Heart left ventricle (tissue), 16 donors: ENCODE measurements at regions not wholly inside any gene's neighbourhood (a gene's known extent, or its start where the extent isn't known, plus 50 kb on each side); places are given as distances from the start of the nearest gene placed in this dataset.

Experiments
- ATAC-seq, 4 donors: fragments of 200-7000 bp; cut with Tn5 transposase; one replicate each; pipeline ENCODE4 v1.9.1; 2020 to 2022; ENCODE audit warnings: moderate library complexity in 4 of 4, mild to moderate bottlenecking in 3 of 4, moderate number of reproducible peaks in 1 of 4
- DNase-seq, 5 donors: peaks; one replicate each; pipeline ENCODE4 v3.0.0-alpha.2; 2020
- H3K27ac ChIP-seq, 12 donors: fragments of 200-600 bp; sonication (generic) in 4 of 12; one replicate each; pipeline versions ENCODE4 v1.5.0 to v1.8.0; 2016 to 2022; ENCODE audit warnings: mild to moderate bottlenecking in 2 of 12
- H3K27me3 ChIP-seq, 9 donors: fragments of 200-600 bp; sonication (generic) in 2 of 9; one replicate each; pipeline versions ENCODE4 v1.5.1 to v1.8.0; 2016 to 2022; ENCODE audit warnings: mild to moderate bottlenecking in 3 of 9
- H3K36me3 ChIP-seq, 9 donors: fragments of 200-600 bp; sonication (generic) in 2 of 9; one replicate each; pipeline versions ENCODE4 v1.5.0 to v1.8.0; 2018 to 2022; ENCODE audit warnings: mild to moderate bottlenecking in 2 of 9
- H3K4me1 ChIP-seq, 12 donors: fragments of 200-600 bp; sonication (generic) in 4 of 12; one replicate each; pipeline versions ENCODE4 v1.5.0 to v1.8.0; 2016 to 2022; ENCODE audit warnings: mild to moderate bottlenecking in 3 of 12
- H3K4me3 ChIP-seq, 12 donors: fragments of 200-600 bp; sonication (generic) in 4 of 12; one replicate each; pipeline versions ENCODE4 v1.5.0 to v1.8.0; 2017 to 2022; ENCODE audit warnings: mild to moderate bottlenecking in 9 of 12, moderate library complexity in 4 of 12
- H3K9me3 ChIP-seq, 12 donors: fragments of 200-600 bp; sonication (generic) in 4 of 12; one replicate each; pipeline versions ENCODE4 v1.5.0 to v1.8.0; 2016 to 2022; ENCODE audit warnings: mild to moderate bottlenecking in 1 of 12
- POLR2A ChIP-seq, 2 donors: fragments of 450-650 bp; IDR thresholded peaks; one replicate each; pipeline ENCODE4 v1.6.1; 2017; ENCODE audit warnings: antibody characterized with exemption in 2 of 2, mild to moderate bottlenecking in 2 of 2, moderate library complexity in 2 of 2
- WGBS, 4 donors: extraction: QIAGEN DNeasy Blood & Tissue Kit in 2 of 4; methylation state at CpG; one replicate each; pipeline versions ENCODE4 v1.1.5 to v1.1.7; 2013 to 2018; 5-methylcytosine and 5-hydroxymethylcytosine counted together
- intact Hi-C, 10 donors: fragments of 100-400 bp; cut with DNase I; formaldehyde crosslinking; loops; one replicate each; pipeline versions ENCODE4 v1.11.1 to v1.14.2; 2022
- TF ChIP-seq, protein P1 (sequence below), 12 donors: fragments of 200-600 bp; sonication (generic) in 4 of 12; IDR thresholded peaks; one replicate each; pipeline versions ENCODE4 v1.5.0 to v1.8.0; 2018 to 2022; ENCODE audit warnings: antibody characterized with exemption in 12 of 12, mild to moderate bottlenecking in 5 of 12
- donor health status: ischemic (EF 13 %, LVEDD 7.1; RV severe dilation, severe dysfunction).
- donor health status: healthy with polysubstance abuse.
- donor health status: DM: no; HTN: yes; CAD: no.
- donor health status: DM: no; HTN: no; CAD: no.
- donor health status: ischemic (EF 25% LVEDD 6.9; RV normal size, moderate dysfunction).
- donor health status: ischemic (EF 25% LVEDD 5.7; RV mildly dilated, moderate dysfunction).
- donor health status: healthy.
- donor health status: DM: yes; HTN: yes; CAD: no.
- donor health status: ischemic (EF 35%, LVEDD 5.7; RV mildly dilated, moderate dysfunction).
- donor health status: nonischemic (EF 11% LVEDD 7.7; RV severe dilation, severe dysfunction).
- donor health status: DM: yes; HTN: yes; CAD: no.
- donor health status: PGD.
- donor health status: ischemic (EF 29% LVEDD 5.4; RV normal size, mild dysfunction).
- donor health status: nonischemic (EF 23%, LVEDD 6.1; RV moderate dilation, normal function).

DNA sequence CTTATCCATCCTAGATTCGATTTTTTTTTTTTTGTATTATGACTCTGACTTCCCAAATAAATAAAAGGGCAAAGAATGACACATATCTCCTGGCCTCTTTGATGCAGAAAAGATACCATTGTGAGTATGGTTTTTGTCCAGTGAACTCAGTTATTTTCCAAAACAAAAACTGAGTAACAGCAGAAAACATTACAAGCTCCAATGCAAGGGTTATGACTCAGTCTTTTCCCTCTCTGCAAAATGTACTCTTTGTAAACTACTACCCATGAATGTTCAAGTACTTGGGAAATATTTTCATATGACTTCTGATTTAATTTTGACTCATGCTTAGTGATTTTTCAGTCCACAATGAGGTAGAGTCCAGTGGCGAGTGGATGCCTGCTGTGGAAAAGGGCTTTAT, 355.3 kb downstream of the RNF144B start:
- Histone ChIP-seq H3K27ac (no peak overlapping the region), H3K4me1 (no peaks in the 10 kb centered on the region), H3K9me3 (no peaks in the 10 kb centered on the region), H3K27me3 (peaks cover 0 to 4% (median 0%) of the 10 kb centered on the region in 9 donors), H3K4me3 (no peak overlapping the region), H3K36me3 (no peaks in the 10 kb centered on the region)
- DNase-seq (no peak), ATAC-seq (no peak)
- TF ChIP-seq POLR2A (IDR thresholded peaks at IDR 0.05) = no peak
- TF ChIP-seq, protein P1, sequence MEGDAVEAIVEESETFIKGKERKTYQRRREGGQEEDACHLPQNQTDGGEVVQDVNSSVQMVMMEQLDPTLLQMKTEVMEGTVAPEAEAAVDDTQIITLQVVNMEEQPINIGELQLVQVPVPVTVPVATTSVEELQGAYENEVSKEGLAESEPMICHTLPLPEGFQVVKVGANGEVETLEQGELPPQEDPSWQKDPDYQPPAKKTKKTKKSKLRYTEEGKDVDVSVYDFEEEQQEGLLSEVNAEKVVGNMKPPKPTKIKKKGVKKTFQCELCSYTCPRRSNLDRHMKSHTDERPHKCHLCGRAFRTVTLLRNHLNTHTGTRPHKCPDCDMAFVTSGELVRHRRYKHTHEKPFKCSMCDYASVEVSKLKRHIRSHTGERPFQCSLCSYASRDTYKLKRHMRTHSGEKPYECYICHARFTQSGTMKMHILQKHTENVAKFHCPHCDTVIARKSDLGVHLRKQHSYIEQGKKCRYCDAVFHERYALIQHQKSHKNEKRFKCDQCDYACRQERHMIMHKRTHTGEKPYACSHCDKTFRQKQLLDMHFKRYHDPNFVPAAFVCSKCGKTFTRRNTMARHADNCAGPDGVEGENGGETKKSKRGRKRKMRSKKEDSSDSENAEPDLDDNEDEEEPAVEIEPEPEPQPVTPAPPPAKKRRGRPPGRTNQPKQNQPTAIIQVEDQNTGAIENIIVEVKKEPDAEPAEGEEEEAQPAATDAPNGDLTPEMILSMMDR (IDR thresholded peaks at IDR 0.05) = no peak
- intact Hi-C loops = loop anchor here in 4 of 10 donors (10.0 kb wide), 2 partner anchors 1112 to 1312 kb away; no protein-coding TSS in a partner anchor
- WGBS, 4 donors = 73 to 80% (median 74%) methylated on average over 2 of the region's 2 CpGs

DNA sequence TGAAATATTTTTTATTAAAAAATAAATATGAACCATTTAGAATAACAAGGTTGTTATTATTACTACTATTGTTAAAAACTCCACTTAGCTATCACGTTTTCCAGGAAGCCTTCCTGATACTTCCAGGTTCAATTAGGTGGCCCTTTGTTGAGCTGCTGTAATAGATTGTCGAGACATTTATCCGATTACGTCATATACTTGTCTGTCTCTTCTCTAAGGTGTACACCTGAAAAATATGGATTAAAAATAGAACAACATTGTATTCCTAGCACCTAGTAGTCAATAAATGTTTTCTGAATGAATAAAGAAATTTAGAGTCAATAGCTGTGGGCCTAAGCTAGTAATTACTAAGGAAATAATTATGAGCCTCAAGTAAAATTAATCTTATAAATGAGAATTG, 359.6 kb downstream of the RNF144B start:
- H3K36me3 ChIP-seq = no peaks in the 10 kb centered on the region
- no peak for TF ChIP-seq POLR2A (IDR thresholded peaks at IDR 0.05)
- TF ChIP-seq, protein P1 (IDR thresholded peaks at IDR 0.05) = no peak
- no peaks in the 10 kb centered on the region for H3K9me3 ChIP-seq
- no peaks in the 10 kb centered on the region for H3K4me1 ChIP-seq
- 83 to 88% (median 86%) methylated on average over 4 of the region's 4 CpGs for WGBS, 4 donors
- no peak overlapping the region for H3K27ac ChIP-seq
- no peak for ATAC-seq
- intact Hi-C loops = loop anchor here in 5 of 10 donors (5.0 to 10.0 kb wide), 3 partner anchors 1106 to 1308 kb away; no protein-coding TSS in a partner anchor
- DNase-seq = no peak
- no peak overlapping the region for H3K4me3 ChIP-seq
- H3K27me3 ChIP-seq = peaks cover 0 to 4% (median 0%) of the 10 kb centered on the region in 9 donors

DNA sequence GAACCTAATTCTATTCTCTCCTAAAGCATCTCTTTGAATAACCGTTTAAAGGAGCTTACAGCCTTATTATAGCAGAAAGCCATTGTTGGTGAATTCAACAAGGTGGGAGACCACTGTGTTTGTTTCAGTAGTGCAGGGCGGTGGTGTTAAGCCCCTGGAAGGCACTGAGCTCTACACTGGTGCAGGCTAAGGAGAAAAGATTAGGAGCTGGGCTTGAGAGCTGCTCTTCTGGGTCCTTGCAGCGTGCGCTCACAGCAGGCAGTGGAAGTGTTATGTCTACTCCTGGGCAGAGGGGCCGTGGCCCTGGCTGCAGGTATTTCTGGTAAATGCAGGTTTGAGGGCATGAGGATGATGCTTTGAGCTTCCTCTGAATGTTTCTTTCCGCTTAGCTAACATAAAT, 361.2 kb downstream of the RNF144B start:
- H3K9me3 ChIP-seq = no peaks in the 10 kb centered on the region
- H3K4me1 ChIP-seq = no peaks in the 10 kb centered on the region
- H3K27ac ChIP-seq = no peak overlapping the region
- 62 to 73% (median 71%) methylated on average over 6 of the region's 6 CpGs for WGBS, 4 donors
- H3K27me3 ChIP-seq = peaks cover 0 to 4% (median 0%) of the 10 kb centered on the region in 9 donors
- intact Hi-C loops = loop anchor here in 5 of 10 donors (5.0 to 10.0 kb wide), 3 partner anchors 1104 to 1306 kb away; no protein-coding TSS in a partner anchor
- H3K4me3 ChIP-seq = no peak overlapping the region
- no peak for DNase-seq
- ATAC-seq = no peak
- H3K36me3 ChIP-seq = no peaks in the 10 kb centered on the region
- TF ChIP-seq, protein P1 (IDR thresholded peaks at IDR 0.05) = no peak
- no peak for TF ChIP-seq POLR2A (IDR thresholded peaks at IDR 0.05)

DNA sequence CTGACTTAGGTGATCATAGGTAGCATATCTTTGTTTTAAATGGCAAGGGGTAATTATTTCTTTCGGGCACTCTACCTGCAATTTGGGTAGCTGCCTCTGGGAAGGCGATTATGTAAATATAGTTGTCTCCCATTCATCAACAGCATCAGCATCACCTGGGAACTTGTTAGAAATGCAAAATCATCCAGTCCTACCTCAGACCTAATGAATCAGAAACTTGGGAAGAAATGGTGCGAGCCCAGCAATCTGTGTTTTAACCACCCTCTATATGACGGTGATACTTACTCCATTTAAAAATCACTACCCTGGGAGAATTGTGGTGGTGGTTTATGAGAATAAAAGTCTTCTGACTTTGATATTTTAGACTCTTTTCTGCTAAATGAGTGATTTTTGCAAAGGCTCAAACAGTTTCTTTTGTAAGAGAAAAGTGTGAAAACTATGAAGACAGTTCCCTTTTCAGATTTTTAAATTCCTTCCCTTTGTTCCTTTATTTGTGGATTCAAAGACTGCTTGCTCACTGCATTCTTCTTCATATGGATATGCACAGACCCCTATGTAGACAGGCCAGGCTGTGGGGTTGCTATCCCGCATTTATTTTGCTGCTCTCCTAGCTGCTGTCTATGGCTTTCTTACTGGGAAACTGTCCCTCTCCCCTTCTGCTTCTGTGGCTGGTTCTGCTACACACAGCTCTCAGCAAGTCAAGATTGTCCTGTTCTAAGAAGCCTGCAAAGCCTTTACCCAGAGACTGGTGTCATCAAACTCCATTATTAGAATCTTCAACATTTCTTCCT, 365.3 kb downstream of the RNF144B start:
- no peak for DNase-seq
- ATAC-seq = no peak
- 51 to 63% (median 57%) methylated on average over 5 of the region's 5 CpGs for WGBS, 4 donors
- H3K4me1 ChIP-seq = no peaks in the 10 kb centered on the region
- intact Hi-C loops = loop anchor here in 2 of 10 donors (5.0 to 10.0 kb wide), 2 partner anchors 1102 to 1300 kb away; no protein-coding TSS in a partner anchor
- H3K27ac ChIP-seq = no peak overlapping the region
- no peak overlapping the region for H3K4me3 ChIP-seq
- TF ChIP-seq, protein P1 (IDR thresholded peaks at IDR 0.05) = no peak
- TF ChIP-seq POLR2A (IDR thresholded peaks at IDR 0.05) = no peak
- no peaks in the 10 kb centered on the region for H3K36me3 ChIP-seq
- no peaks in the 10 kb centered on the region for H3K9me3 ChIP-seq
- H3K27me3 ChIP-seq = no peaks in the 10 kb centered on the region
